ENCODE measurements at regions not wholly inside any gene's neighbourhood (a gene's known extent, or its start where the extent isn't known, plus 50 kb on each side); places are given as distances from the start of the nearest gene placed in this dataset.
"Not testable (repeated sequence)": the region's sequence is repeated elsewhere in the genome, so short reads cannot be mapped to it uniquely, and the experiment has no call there.

DNA sequence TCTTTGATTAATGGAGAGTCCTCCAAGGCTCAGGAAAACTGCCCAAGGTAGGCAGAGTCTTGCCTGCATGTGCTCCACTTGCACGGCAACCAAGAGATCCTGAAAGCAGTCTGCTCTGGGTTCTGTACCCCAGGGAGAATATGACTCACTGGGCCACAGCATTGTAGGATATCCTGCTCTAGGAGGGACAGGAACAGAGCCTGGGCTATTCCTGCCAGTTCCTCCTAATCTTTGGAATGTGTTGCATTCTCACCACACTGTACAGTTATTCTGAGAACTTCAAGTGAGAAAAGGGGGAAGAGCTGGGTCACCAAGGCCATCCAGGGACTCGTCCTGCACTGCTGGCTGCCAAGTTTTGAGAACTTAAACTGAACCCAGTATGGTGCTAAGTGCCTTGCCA, 278.5 kb downstream of the MATN1 start:
- Mint-ChIP-seq H3K4me3 (no peak overlapping the region), H3K4me1 (ENCODE audit: low read depth) (no peaks in the 10 kb centered on the region), H3K27me3 (ENCODE audit: insufficient read depth) (peaks cover 5% of the 10 kb centered on the region), H3K27ac (no peak overlapping the region), H3K9me3 (no peaks in the 10 kb centered on the region; the same call in 1 of the 2 replicates), H3K36me3 (ENCODE audit: low read depth) (no peaks in the 10 kb centered on the region)
- TF ChIP-seq, protein P1, sequence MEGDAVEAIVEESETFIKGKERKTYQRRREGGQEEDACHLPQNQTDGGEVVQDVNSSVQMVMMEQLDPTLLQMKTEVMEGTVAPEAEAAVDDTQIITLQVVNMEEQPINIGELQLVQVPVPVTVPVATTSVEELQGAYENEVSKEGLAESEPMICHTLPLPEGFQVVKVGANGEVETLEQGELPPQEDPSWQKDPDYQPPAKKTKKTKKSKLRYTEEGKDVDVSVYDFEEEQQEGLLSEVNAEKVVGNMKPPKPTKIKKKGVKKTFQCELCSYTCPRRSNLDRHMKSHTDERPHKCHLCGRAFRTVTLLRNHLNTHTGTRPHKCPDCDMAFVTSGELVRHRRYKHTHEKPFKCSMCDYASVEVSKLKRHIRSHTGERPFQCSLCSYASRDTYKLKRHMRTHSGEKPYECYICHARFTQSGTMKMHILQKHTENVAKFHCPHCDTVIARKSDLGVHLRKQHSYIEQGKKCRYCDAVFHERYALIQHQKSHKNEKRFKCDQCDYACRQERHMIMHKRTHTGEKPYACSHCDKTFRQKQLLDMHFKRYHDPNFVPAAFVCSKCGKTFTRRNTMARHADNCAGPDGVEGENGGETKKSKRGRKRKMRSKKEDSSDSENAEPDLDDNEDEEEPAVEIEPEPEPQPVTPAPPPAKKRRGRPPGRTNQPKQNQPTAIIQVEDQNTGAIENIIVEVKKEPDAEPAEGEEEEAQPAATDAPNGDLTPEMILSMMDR (IDR thresholded peaks at IDR 0.05) = no peak
- DNase-seq = no peak

DNA sequence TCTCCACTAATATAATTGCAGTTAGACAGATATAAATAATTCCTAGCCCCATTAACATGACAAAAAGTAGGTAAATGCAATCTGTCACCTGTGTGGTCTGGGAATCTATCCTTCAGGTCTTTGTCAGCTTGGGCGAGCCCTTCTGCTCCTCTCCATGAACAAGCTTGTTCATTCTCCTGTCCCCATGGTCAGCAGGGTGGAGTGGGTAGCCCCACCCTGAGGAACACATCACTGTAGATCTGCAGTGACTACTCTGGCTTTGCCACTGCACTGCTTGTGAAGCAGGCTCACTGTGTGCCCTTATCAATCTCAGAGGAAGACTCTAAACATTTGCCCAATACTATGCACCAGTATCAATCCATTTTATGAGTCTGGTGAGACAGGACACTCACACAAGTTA, 279.0 kb downstream of the MATN1 start:
- no peak for DNase-seq
- TF ChIP-seq, protein P1 (IDR thresholded peaks at IDR 0.05) = no peak
- peaks cover 5% of the 10 kb centered on the region for H3K27me3 Mint-ChIP-seq (ENCODE audit: insufficient read depth)
- H3K36me3 Mint-ChIP-seq (ENCODE audit: low read depth) = no peaks in the 10 kb centered on the region
- H3K4me3 Mint-ChIP-seq = no peak overlapping the region
- H3K4me1 Mint-ChIP-seq (ENCODE audit: low read depth) = no peaks in the 10 kb centered on the region
- H3K9me3 Mint-ChIP-seq = no peaks in the 10 kb centered on the region; the same call in 1 of the 2 replicates
- no peak overlapping the region for H3K27ac Mint-ChIP-seq

DNA sequence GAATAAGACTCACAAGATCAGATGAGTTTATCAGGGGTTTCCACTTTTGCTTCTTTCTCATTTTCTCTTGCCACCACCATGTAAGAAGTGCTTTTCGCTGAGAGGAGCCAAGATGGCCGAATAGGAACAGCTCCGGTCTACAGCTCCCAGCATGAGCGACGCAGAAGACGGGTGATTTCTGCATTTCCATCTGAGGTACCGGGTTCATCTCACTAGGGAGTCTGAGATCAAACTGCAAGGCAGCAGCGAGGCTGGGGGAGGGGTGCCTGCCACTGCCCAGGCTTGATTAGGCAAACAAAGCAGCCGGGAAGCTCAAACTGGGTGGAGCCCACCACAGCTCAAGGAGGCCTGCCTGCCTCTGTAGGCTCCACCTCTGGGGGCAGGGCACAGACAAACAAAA, 285.1 kb downstream of the MATN1 start:
- H3K9me3 Mint-ChIP-seq; DNase-seq; H3K36me3 Mint-ChIP-seq (ENCODE audit: low read depth); H3K27ac Mint-ChIP-seq; H3K4me3 Mint-ChIP-seq; H3K27me3 Mint-ChIP-seq (ENCODE audit: insufficient read depth); H3K4me1 Mint-ChIP-seq (ENCODE audit: low read depth): not testable (repeated sequence)

DNA sequence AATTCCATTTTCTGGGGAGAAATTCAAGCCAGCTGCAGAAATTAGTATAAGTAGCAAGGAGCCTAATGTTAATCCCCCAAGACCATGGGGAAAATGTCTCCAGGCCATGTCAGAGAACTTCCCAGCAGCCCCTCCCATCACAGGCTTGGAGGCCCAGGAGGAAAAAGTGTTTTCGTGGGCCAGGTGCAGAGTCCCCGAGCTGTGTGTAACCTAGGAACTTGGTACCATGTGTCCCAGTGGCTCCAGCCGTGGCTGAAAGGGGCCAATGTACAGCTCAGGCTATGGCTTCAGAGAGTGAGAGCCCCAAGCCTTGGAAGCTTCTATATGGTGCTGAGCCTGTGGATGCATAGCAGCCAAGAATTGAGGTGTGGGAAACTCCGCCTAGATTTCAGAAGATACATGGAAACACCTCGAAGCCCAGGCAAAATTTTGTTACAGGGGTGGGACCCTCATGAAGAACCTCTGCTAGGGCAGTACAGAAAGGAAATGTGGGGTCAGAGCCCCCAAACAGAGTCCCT, 286.3 kb downstream of the MATN1 start:
- Mint-ChIP-seq H3K9me3 (peaks cover 7% of the 10 kb centered on the region; the same call in 1 of the 2 replicates), H3K27me3 (ENCODE audit: insufficient read depth) (no peaks in the 10 kb centered on the region), H3K36me3 (ENCODE audit: low read depth) (peaks cover 4% of the 10 kb centered on the region; the same call in 1 of the 2 replicates), H3K4me1 (ENCODE audit: low read depth) (no peaks in the 10 kb centered on the region), H3K27ac (no peak overlapping the region), H3K4me3 (no peak overlapping the region)
- no peak for DNase-seq
- TF ChIP-seq, protein P1 (IDR thresholded peaks at IDR 0.05) = no peak

DNA sequence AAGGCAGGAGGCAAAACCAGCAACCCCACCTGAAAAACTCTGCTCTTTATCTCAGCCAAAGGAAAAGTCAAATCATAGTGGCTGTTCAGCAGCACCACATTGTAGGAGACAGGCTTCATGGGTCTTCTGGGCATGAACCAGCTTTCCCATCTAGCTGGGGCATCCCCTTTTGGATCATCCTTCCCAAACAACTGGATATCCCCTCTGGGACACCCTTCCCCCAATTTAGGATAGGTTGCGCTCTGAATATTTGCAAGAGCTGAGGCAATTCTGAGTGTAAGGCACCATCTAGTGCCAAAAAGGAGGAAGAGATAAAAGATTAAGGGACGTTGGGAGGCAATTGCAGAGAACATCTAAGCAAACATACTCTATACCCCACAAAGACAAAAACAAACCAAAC, 295.8 kb downstream of the MATN1 start:
- no peaks in the 10 kb centered on the region; the same call in 1 of the 2 replicates for H3K9me3 Mint-ChIP-seq
- no peak overlapping the region for H3K4me3 Mint-ChIP-seq
- no peaks in the 10 kb centered on the region for H3K4me1 Mint-ChIP-seq (ENCODE audit: low read depth)
- TF ChIP-seq, protein P1 (IDR thresholded peaks at IDR 0.05) = no peak
- no peaks in the 10 kb centered on the region for H3K36me3 Mint-ChIP-seq (ENCODE audit: low read depth)
- no peak for DNase-seq
- no peak overlapping the region for H3K27ac Mint-ChIP-seq
- peaks cover 12% of the 10 kb centered on the region; the same call in 1 of the 2 replicates for H3K27me3 Mint-ChIP-seq (ENCODE audit: insufficient read depth)

DNA sequence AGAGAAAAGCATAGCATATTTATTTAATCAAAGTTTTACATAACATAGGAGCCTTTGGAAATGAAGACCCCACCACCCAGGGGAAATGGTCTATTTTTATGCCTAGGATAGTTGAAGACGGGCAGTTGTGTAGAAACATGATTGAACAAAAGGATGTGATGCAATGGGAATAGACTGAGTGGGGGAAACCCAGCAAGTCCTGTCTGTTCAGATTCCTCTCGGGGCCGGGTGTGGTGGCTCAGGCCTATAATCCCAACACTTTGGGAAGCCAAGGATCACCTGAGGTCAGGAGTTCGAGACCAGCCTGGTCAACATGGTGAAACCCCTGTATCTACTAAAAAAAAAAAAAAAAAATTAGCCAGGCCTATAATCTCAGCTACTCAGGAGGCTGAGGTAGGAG, 298.3 kb downstream of the MATN1 start:
- DNase-seq = no peak
- Mint-ChIP-seq H3K27me3 (ENCODE audit: insufficient read depth) (peaks cover 19% of the 10 kb centered on the region), H3K36me3 (ENCODE audit: low read depth) (no peaks in the 10 kb centered on the region), H3K27ac (no peak overlapping the region), H3K4me3 (no peak overlapping the region), H3K4me1 (ENCODE audit: low read depth) (no peaks in the 10 kb centered on the region), H3K9me3 (no peaks in the 10 kb centered on the region; the same call in 1 of the 2 replicates)
- TF ChIP-seq, protein P1 (IDR thresholded peaks at IDR 0.05) = no peak

Data from HFFc6 (cell line).